SK-N-SH treated with all-trans-retinoic acid at 6 μM for 48 hours (cell line): ENCODE measurements at regions not wholly inside any gene's neighbourhood (a gene's known extent, or its start where the extent isn't known, plus 50 kb on each side); places are given as distances from the start of the nearest gene placed in this dataset.

Experiments used
- CSRNP3 ChIP-seq: fragments of 250-450 bp; sonication (Bioruptor Pico); IDR thresholded peaks from 2 replicates; pipeline ENCODE4 v1.5.1; 2021; ENCODE audit warnings: mild to moderate bottlenecking, moderate library complexity
- PATZ1 ChIP-seq: fragments of 250-450 bp; sonication (Bioruptor Pico); IDR thresholded peaks from 2 replicates; pipeline ENCODE4 v1.8.0; 2020; ENCODE audit warnings: mild to moderate bottlenecking, moderate library complexity, borderline replicate concordance
- POU6F1 ChIP-seq: fragments of 250-450 bp; sonication (Bioruptor Pico); IDR thresholded peaks from 2 replicates; pipeline ENCODE4 v1.8.0; 2021; ENCODE audit warnings: low read depth, mild to moderate bottlenecking, moderate library complexity, borderline replicate concordance
- RARB ChIP-seq: fragments of 250-450 bp; sonication (Bioruptor Pico); IDR thresholded peaks from 2 replicates; pipeline ENCODE4 v1.8.0; 2021; ENCODE audit warnings: mild to moderate bottlenecking, moderate library complexity

GRCh38 chr6:92371211-92372208, 1047.8 kb downstream of the EPHA7 start:
- TF ChIP-seq CSRNP3 (CRISPR knock-in tag) (no peak), POU6F1 (CRISPR knock-in tag) (no peak), PATZ1 (CRISPR knock-in tag) (no peak), RARB (no peak)
